ENCODE measurements at regions not wholly inside any gene's neighbourhood (a gene's known extent, or its start where the extent isn't known, plus 50 kb on each side); places are given as distances from the start of the nearest gene placed in this dataset.

DNA sequence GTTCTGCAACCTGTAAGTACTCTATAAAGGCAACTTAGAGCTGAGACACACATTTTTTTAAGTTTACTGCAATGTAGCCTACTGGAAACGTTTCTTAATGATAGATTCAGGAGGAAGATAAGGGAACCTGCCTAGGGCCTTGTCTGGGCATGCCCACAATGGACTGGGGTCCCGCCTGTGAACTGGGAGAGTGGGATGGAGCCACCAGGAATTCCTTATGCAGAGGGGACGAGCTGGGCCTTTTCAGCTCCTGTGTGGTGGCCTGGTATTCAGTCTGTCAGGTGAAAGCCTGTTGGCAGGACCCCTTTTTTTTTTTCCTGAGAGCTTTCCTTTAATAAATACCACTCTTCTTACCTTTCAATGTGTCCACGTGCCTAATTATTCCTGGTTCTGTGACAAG, 384.4 kb upstream of the ZWINT start:
- BruUV-seq (replicated peaks): no TSS peak
- Histone ChIP-seq H3K27ac (ENCODE audit: low read length) (no peak overlapping the region), H3K4me3 (ENCODE audit: low read depth in 2 of 2, low read length in 2 of 2) (no peak overlapping the region), H3K4me1 (ENCODE audit: control insufficient read depth, insufficient read depth, low read length) (no peaks in the 10 kb centered on the region), H3K36me3 (ENCODE audit: control insufficient read depth, insufficient read depth, low read length) (no peaks in the 10 kb centered on the region; the same call in 1 of the 2 replicates), H3K27me3 (ENCODE audit: control insufficient read depth, insufficient read depth, low read length) (no peaks in the 10 kb centered on the region), H3K9me3 (ENCODE audit: control insufficient read depth, insufficient read depth, low read depth, low read length) (no peaks in the 10 kb centered on the region; the same call in 1 of the 2 replicates)
- no peak for DNase-seq (ENCODE audit: low read depth, low spot score)
- TF ChIP-seq POLR2AphosphoS5 (IDR thresholded peaks at IDR 0.05; ENCODE audit: low read depth, low read length): no peak
- no peak for TF ChIP-seq TCF7L2 (IDR thresholded peaks at IDR 0.05; ENCODE audit: low read depth, low read length)
- TF ChIP-seq, protein P1, sequence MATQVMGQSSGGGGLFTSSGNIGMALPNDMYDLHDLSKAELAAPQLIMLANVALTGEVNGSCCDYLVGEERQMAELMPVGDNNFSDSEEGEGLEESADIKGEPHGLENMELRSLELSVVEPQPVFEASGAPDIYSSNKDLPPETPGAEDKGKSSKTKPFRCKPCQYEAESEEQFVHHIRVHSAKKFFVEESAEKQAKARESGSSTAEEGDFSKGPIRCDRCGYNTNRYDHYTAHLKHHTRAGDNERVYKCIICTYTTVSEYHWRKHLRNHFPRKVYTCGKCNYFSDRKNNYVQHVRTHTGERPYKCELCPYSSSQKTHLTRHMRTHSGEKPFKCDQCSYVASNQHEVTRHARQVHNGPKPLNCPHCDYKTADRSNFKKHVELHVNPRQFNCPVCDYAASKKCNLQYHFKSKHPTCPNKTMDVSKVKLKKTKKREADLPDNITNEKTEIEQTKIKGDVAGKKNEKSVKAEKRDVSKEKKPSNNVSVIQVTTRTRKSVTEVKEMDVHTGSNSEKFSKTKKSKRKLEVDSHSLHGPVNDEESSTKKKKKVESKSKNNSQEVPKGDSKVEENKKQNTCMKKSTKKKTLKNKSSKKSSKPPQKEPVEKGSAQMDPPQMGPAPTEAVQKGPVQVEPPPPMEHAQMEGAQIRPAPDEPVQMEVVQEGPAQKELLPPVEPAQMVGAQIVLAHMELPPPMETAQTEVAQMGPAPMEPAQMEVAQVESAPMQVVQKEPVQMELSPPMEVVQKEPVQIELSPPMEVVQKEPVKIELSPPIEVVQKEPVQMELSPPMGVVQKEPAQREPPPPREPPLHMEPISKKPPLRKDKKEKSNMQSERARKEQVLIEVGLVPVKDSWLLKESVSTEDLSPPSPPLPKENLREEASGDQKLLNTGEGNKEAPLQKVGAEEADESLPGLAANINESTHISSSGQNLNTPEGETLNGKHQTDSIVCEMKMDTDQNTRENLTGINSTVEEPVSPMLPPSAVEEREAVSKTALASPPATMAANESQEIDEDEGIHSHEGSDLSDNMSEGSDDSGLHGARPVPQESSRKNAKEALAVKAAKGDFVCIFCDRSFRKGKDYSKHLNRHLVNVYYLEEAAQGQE (IDR thresholded peaks at IDR 0.05; ENCODE audit: insufficient read depth in 1 of 2, low read depth in 2 of 2, low read length in 1 of 2): no peak
- TF ChIP-seq, protein P2, sequence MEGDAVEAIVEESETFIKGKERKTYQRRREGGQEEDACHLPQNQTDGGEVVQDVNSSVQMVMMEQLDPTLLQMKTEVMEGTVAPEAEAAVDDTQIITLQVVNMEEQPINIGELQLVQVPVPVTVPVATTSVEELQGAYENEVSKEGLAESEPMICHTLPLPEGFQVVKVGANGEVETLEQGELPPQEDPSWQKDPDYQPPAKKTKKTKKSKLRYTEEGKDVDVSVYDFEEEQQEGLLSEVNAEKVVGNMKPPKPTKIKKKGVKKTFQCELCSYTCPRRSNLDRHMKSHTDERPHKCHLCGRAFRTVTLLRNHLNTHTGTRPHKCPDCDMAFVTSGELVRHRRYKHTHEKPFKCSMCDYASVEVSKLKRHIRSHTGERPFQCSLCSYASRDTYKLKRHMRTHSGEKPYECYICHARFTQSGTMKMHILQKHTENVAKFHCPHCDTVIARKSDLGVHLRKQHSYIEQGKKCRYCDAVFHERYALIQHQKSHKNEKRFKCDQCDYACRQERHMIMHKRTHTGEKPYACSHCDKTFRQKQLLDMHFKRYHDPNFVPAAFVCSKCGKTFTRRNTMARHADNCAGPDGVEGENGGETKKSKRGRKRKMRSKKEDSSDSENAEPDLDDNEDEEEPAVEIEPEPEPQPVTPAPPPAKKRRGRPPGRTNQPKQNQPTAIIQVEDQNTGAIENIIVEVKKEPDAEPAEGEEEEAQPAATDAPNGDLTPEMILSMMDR (IDR thresholded peaks at IDR 0.05): no peak
- TF ChIP-seq SIN3A (IDR thresholded peaks at IDR 0.05; ENCODE audit: borderline replicate concordance, insufficient read depth, low read depth, low read length): no peak
- POLR2A ChIA-PET: interaction anchor here (0.6 kb wide), 1 partner anchor 28 kb away, joined by 4 read pairs; no protein-coding TSS in a partner anchor
- in situ Hi-C loops (cut with HindIII; ENCODE audit: low pct_unique_long_range_greater_than_20kb, low sequenced_read_pairs) (no loop called here), intact Hi-C loops (cut with micrococcal nuclease; ENCODE audit: unreplicated experiment) (no loop called here)
- no peak for ATAC-seq
- CTCF ChIA-PET: no interaction called here

DNA sequence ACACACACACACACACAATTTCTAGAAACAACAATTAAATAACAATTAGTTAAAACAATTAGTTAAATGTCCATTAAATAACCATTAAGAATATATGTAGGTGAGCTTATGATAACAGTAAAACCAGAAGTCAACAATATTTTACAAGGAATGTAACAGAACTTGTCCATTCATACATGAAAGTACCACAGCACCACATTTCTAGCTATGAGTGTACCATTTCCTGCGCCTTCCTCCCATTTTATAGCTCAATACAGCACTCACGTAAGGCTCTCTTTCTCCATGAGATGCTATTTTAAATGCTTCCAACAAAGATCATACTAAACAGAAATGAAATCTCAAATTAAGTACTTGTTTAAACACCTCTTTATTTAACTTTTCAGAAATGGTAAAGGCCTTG, 367.3 kb upstream of the ZWINT start:
- ChIA-PET POLR2A (interaction anchor here (0.8 kb wide), 1 partner anchor 662 kb away, joined by 7 read pairs; no protein-coding TSS in a partner anchor), CTCF (no interaction called here)
- no peak for DNase-seq (ENCODE audit: low read depth, low spot score)
- no peaks in the 10 kb centered on the region for H3K27me3 ChIP-seq (ENCODE audit: control insufficient read depth, insufficient read depth, low read length)
- no TSS peak for BruUV-seq (replicated peaks)
- no peak for ATAC-seq
- no peaks in the 10 kb centered on the region for H3K36me3 ChIP-seq (ENCODE audit: control insufficient read depth, insufficient read depth, low read length)
- no peak overlapping the region for H3K27ac ChIP-seq (ENCODE audit: low read length)
- in situ Hi-C loops (cut with HindIII; ENCODE audit: low pct_unique_long_range_greater_than_20kb, low sequenced_read_pairs): no loop called here
- H3K4me1 ChIP-seq (ENCODE audit: control insufficient read depth, insufficient read depth, low read length): no peaks in the 10 kb centered on the region
- H3K4me3 ChIP-seq (ENCODE audit: low read depth in 2 of 2, low read length in 2 of 2): no peak overlapping the region
- no peaks in the 10 kb centered on the region; the same call in 1 of the 2 replicates for H3K9me3 ChIP-seq (ENCODE audit: control insufficient read depth, insufficient read depth, low read depth, low read length)
- TF ChIP-seq, protein P2 (IDR thresholded peaks at IDR 0.05): no peak
- TF ChIP-seq POLR2AphosphoS5 (IDR thresholded peaks at IDR 0.05; ENCODE audit: low read depth, low read length) (no peak), SIN3A (IDR thresholded peaks at IDR 0.05; ENCODE audit: borderline replicate concordance, insufficient read depth, low read depth, low read length) (no peak), TCF7L2 (IDR thresholded peaks at IDR 0.05; ENCODE audit: low read depth, low read length) (no peak)
- TF ChIP-seq, protein P1 (IDR thresholded peaks at IDR 0.05; ENCODE audit: insufficient read depth in 1 of 2, low read depth in 2 of 2, low read length in 1 of 2): no peak
- intact Hi-C loops (cut with micrococcal nuclease; ENCODE audit: unreplicated experiment): no loop called here

All from Panc1 (cell line).